Stimulated activated naive CD8-positive, alpha-beta T cell treated with anti-CD3 and anti-CD28 coated beads, Interleukin-15, Interleukin-2, amounts not matched to agents 100 U/mL and 50 U/mL, for 24 hours (primary cell): ENCODE measurements at regions not wholly inside any gene's neighbourhood (a gene's known extent, or its start where the extent isn't known, plus 50 kb on each side); places are given as distances from the start of the nearest gene placed in this dataset.

Experiments
- ATAC-seq: fragments of 150-1000 bp; cut with Tn5 transposase; one replicate; pipeline ENCODE4 v1.10.0; 2021
- DNase-seq: peaks from one replicate; pipeline ENCODE4 v3.0.0; 2021

- ATAC-seq (no peak), DNase-seq (no peak)
These were observed 58.2 kb upstream of the ZEB2 start for GRCh38 chr2:144578099-144578498.

GRCh38 chr2:144572977-144573376 lies 53.1 kb upstream of the ZEB2 start:
- DNase-seq (no peak), ATAC-seq (peak; percentile 80)

- ATAC-seq (no peak), DNase-seq (no peak)
These were observed 51.9 kb upstream of the ZEB2 start for GRCh38 chr2:144571770-144572169.

- DNase-seq = no peak
- peak; percentile 67 for ATAC-seq
These were observed 50.6 kb upstream of the ZEB2 start for GRCh38 chr2:144570566-144570965.
